AG10803 (cell line): ENCODE measurements at regions not wholly inside any gene's neighbourhood (a gene's known extent, or its start where the extent isn't known, plus 50 kb on each side); places are given as distances from the start of the nearest gene placed in this dataset.

Source experiments
- DNase-seq: peaks from one replicate; pipeline ENCODE4 v3.0.0; 2010; ENCODE audit warnings: low read depth
- H3K4me3 ChIP-seq: 2 replicates; pipeline ENCODE4 v1.5.1; 2011; ENCODE audit warnings: mild to moderate bottlenecking, low read length, control low read depth
- CTCF ChIP-seq: conservative IDR thresholded peaks from 2 replicates; pipeline ENCODE4 v1.5.1; 2011; ENCODE audit warnings: mild to moderate bottlenecking, low read length, control low read depth, inconsistent platforms

DNA sequence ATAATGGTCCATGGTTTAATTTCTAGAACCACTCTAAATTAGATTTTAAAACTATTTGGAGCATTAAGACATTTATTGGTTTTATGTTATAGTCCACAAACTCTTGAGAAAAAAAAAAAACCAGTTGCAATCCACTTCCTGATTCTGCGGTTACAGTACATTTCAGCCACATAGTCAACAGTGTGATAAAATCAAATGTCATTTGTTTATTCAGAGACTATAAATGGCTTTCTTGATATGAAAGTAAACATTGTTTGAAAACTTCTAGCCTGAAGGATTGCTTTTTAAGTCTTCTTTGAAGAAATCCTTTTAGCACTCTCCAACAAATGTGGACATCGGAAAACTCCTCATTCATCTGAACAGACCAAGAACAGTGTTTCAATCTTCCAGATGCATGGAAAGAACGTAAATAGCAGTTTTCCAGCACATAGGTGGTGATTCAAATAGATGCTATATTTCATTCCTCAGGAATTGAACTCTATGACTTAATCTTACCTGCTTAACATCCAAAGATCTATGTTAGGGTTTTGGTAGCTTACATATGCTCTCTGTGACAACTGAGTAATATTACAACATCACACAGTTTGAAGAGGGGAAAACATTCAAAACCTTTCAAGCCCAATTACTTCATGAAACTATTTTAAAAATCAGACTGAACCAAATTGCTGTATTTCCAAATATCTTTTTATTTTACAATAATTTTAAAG lies 87.8 kb upstream of the UBE2E2 start:
- DNase-seq: no peak
- H3K4me3 ChIP-seq: no peak overlapping the region
- no peak for TF ChIP-seq CTCF

GRCh38 chr3:23116081-23116837 lies 86.9 kb upstream of the UBE2E2 start:
- no peak for DNase-seq
- no peak overlapping the region for H3K4me3 ChIP-seq
- TF ChIP-seq CTCF: no peak

DNA sequence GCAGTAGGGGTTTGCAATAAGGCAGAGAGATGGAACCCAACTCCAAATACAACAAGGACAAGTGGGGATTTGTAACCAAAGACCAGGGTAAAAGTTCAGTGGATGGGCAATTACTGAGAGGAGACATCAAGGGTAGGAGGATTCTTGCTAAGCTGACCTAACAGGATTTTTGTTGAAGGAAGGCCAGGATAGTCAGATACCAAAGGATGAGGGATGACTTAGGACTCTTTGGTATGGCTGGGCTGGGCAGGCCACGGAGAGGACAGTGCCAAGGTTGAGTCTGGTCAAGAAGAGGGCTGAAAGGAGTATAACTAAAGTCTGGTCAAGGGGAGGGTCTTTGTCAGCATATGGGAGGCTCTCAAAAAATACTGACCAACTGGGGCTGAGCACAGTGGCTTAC lies 85.3 kb upstream of the UBE2E2 start:
- no peak for TF ChIP-seq CTCF

GRCh38 chr3:23127196-23127595 lies 75.9 kb upstream of the UBE2E2 start:
- H3K4me3 ChIP-seq: no peak overlapping the region
- TF ChIP-seq CTCF: no peak
- DNase-seq: no peak

More for the DNA sequence above, 85.3 kb upstream of the UBE2E2 start:
- H3K4me3 ChIP-seq: no peak overlapping the region
- no peak for DNase-seq

- H3K4me3 ChIP-seq: no peak overlapping the region
- no peak for DNase-seq
- no peak for TF ChIP-seq CTCF
Measured at GRCh38 chr3:23128655-23129054, 74.5 kb upstream of the UBE2E2 start.

DNA sequence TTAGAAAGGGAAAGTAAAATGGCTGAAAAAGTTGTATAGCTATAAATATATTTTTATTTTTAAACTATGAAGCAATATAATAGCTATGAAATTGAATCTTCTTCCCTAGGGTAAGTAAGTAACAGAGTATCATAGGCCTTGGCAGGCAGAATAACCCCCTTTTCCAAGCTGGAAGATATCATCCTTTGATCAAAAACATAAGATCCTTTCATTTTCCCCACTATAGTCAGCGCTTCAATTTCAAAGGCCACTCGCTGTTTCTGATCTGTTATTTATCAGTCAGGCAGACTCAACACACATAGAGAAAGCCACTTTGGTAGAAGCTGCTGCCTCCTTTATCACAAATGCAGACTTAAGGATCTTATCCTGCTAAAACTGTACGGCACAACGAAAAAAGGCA lies 74.0 kb upstream of the UBE2E2 start:
- TF ChIP-seq CTCF: no peak
- DNase-seq: no peak
- H3K4me3 ChIP-seq: peak overlapping the region; percentile 43

- no peak for TF ChIP-seq CTCF
- peak; percentile 38 for DNase-seq
- H3K4me3 ChIP-seq: peak overlapping the region; percentile 43
Measured at GRCh38 chr3:23129817-23130216, 73.3 kb upstream of the UBE2E2 start.
